OCI-LY3 (cell line): ENCODE measurements at regions not wholly inside any gene's neighbourhood (a gene's known extent, or its start where the extent isn't known, plus 50 kb on each side); places are given as distances from the start of the nearest gene placed in this dataset.

Experiments
- EZH2phosphoT487 ChIP-seq: fragments of 200-600 bp; shearing (Covaris generic); IDR thresholded peaks from 2 replicates; pipeline ENCODE4 v1.6.1; 2018; ENCODE audit warnings: antibody characterized with exemption, mixed run types, low read depth
- TF ChIP-seq, protein P1 (sequence below): fragments of 200-600, 300-600 bp; sonication (generic); IDR thresholded peaks from 2 replicates; pipeline ENCODE4 v1.5.1; 2014; ENCODE audit warnings: antibody characterized with exemption, low read length, low read depth

DNA sequence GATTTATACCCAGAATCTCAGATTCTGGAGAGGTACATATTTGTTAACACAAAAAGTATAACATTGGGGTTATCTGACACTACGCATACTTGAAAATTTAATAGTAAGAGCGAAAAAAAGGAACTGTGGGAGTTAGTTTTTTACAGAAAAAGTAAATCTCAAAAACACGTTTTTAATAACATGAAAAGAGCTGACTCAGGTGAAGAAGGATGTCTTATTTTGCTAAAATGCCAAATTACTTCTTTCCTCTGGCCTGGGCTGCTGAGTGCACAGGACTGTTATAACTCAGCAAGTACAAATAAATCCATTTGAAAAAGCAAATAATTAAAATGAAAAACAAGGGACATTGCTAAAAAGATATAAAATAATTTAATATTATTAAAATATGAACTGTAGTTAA lies 1322.9 kb downstream of the ARAP2 start:
- TF ChIP-seq, protein P1, sequence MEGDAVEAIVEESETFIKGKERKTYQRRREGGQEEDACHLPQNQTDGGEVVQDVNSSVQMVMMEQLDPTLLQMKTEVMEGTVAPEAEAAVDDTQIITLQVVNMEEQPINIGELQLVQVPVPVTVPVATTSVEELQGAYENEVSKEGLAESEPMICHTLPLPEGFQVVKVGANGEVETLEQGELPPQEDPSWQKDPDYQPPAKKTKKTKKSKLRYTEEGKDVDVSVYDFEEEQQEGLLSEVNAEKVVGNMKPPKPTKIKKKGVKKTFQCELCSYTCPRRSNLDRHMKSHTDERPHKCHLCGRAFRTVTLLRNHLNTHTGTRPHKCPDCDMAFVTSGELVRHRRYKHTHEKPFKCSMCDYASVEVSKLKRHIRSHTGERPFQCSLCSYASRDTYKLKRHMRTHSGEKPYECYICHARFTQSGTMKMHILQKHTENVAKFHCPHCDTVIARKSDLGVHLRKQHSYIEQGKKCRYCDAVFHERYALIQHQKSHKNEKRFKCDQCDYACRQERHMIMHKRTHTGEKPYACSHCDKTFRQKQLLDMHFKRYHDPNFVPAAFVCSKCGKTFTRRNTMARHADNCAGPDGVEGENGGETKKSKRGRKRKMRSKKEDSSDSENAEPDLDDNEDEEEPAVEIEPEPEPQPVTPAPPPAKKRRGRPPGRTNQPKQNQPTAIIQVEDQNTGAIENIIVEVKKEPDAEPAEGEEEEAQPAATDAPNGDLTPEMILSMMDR, result no peak
- TF ChIP-seq EZH2phosphoT487, result no peak
